ENCODE measurements at regions not wholly inside any gene's neighbourhood (a gene's known extent, or its start where the extent isn't known, plus 50 kb on each side); places are given as distances from the start of the nearest gene placed in this dataset.
"Not testable (repeated sequence)": the region's sequence is repeated elsewhere in the genome, so short reads cannot be mapped to it uniquely, and the experiment has no call there.

DNA sequence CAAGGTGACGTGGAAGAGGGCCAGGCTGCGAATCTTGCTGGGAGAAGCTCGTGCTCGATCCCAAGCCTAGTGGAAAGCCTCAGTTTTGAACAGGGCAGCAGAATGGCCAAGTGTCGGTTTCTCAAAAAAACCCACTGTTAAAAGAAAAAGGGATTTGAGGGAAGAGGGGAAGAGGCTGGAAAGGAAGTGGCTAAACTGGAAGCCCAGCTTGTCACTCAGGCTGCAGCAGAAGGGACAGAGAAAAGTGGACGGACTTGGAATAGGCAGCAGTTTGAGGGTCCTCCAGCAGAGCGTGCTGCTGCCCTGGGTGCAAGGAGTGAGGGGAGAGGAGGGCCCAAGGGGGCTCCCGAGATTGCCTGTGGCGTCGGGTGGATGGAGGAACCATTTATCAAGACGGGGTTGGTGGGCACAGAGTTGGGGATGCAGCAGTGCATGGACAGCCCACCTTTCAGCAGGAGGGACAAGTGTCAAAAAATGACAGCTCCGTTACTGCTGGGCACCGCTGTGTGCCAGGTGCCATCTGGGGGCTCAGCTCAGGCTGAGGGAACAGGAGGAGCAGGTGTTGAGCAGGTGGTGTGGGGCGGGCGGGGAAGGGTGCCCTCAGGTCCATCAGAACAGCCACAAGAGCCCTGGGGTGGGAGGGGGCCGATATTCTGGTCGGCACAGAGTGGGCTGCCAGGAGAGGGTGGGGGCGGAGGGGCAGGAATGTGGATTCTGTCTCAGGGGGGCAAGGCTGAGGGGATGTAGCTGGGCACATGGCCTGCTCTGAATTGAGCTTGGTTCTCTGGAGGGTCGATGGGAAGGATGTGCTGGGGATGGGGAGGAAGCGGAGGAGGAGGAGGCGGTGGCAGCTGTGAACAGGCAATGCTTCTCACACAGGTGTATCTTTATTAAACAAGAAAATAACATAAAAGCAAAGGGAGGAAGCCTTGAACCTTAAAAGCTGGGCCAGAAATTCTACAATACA lies 73.1 kb upstream of the METTL9 start:
- H3K4me1 ChIP-seq; H3K36me3 ChIP-seq; intact Hi-C loops (cut with DNase I); H3K9me3 ChIP-seq; H3K4me3 ChIP-seq; H3K27me3 ChIP-seq; DNase-seq; H3K27ac ChIP-seq: not testable (repeated sequence)
- 78 to 81% methylated on average over 21 of the region's 21 CpGs for WGBS, 2 donors

DNA sequence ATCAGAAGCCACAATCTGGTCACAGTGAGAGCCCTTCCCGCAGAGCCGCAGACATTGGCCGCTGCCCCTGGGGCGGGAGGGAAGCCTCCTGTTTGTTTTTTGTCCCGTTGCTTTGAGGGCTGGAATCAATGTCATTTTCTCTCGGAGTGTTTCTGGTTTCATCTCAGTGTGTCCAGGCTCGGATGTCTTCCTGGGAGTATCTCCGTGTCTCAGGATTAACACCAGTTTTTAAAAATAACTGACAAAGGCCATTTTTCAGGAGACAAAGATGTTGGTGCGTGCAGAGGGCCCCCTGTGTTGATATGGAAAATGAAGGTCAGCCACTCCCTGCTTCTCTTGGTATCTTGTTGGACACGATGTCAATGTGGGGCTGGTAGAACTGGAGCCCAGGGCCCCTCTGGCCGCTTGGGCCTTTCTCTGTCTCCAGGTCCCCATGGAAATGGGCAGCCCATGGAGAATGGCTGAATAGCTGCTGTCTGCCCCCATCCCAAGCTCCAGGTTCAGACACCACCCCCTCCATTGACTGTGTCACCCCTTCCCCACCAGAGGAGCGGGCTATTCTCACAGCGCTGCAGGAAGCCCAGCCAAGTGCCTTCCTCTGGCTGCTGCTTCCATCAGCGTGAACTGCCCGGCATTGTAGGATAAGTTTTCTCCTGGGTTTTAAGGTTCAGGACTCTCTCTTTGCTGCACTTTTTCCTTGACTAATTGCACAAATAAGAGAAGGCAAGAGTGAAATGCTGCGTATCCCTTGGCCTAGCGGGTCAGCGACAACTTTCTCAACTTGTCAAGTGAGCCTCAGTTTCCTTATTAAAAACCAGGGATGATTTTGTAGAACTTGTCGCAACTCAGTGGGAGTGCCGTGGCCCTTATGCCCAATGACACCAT lies 72.2 kb upstream of the METTL9 start:
- Histone ChIP-seq H3K4me1 (no peaks in the 10 kb centered on the region), H3K9me3 (no peaks in the 10 kb centered on the region), H3K27me3 (no peaks in the 10 kb centered on the region), H3K27ac (no peak overlapping the region), H3K36me3 (no peaks in the 10 kb centered on the region), H3K4me3 (no peak overlapping the region)
- no peak for DNase-seq
- TF ChIP-seq, protein P1, sequence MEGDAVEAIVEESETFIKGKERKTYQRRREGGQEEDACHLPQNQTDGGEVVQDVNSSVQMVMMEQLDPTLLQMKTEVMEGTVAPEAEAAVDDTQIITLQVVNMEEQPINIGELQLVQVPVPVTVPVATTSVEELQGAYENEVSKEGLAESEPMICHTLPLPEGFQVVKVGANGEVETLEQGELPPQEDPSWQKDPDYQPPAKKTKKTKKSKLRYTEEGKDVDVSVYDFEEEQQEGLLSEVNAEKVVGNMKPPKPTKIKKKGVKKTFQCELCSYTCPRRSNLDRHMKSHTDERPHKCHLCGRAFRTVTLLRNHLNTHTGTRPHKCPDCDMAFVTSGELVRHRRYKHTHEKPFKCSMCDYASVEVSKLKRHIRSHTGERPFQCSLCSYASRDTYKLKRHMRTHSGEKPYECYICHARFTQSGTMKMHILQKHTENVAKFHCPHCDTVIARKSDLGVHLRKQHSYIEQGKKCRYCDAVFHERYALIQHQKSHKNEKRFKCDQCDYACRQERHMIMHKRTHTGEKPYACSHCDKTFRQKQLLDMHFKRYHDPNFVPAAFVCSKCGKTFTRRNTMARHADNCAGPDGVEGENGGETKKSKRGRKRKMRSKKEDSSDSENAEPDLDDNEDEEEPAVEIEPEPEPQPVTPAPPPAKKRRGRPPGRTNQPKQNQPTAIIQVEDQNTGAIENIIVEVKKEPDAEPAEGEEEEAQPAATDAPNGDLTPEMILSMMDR (IDR thresholded peaks at IDR 0.05), result no peak
- TF ChIP-seq POLR2AphosphoS5 (IDR thresholded peaks at IDR 0.05) (no peak), EP300 (IDR thresholded peaks at IDR 0.05) (no peak), POLR2A (IDR thresholded peaks at IDR 0.05) (no peak)
- 84 to 86% methylated on average over 20 of the region's 20 CpGs for WGBS, 2 donors
- intact Hi-C loops (cut with DNase I), result no loop called here

DNA sequence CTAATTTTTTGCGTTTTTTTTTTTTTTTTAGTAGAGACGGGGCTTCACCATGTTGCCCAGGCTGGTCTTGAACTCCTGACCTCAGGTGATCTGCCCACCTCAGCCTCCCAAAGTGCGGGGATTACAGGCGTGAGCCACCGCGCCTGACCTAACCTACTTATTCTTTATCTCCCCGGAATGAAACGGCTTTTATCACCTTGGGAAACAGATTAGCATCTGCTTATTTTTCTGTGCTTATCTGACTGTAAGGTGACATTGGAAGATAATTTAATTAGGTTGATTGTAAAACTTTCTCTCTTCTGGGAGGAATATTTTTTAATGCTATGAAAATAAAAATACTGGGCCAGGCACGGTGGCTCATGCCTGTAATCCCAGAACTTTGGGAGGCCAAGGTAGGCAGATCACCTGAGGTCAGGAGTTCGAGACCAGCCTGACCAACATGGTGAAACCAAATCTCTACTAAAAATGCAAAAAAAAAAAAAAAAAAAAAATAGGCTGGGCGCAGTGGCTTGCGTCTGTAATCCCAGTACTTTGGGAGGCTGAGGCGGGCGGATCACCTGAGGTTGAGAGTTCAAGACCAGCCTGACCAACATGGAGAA lies 70.2 kb upstream of the METTL9 start:
- H3K9me3 ChIP-seq; H3K27me3 ChIP-seq; H3K4me1 ChIP-seq; H3K36me3 ChIP-seq; DNase-seq; H3K4me3 ChIP-seq; H3K27ac ChIP-seq; intact Hi-C loops (cut with DNase I): not testable (repeated sequence)
- WGBS, 2 donors, result 61 to 83% methylated on average over 14 of the region's 14 CpGs

DNA sequence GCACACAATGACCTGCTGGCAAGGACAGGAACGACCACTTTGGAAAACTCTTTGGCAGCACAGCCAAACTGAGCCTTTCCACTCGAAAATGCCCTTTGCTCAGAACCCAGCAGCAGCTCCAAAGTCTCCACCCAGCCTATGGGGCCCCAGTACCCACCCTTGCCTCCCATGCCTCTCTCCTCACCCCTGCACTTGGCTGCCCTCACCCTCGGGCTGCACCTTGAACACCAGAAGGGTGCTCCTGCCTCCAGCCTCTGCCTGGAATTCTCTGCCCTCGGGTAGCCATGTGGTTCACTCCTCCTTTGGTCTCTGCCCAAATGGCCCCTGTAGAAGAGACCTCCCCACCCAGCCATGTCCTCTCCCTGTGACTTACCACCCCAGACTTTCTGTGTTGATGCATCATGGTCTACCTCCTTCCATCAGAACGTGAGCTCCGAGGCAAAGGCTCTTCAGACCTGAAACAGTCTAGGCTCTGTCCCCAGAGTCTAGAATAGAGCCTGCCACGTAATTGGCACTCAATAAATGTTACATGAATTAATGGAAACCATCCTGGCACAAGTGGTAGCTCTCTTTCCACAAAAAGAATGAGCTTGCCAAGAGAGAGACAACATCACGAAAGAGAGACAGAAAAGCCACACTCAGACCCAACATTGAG lies 68.5 kb upstream of the METTL9 start:
- H3K4me1 ChIP-seq; H3K27me3 ChIP-seq; H3K36me3 ChIP-seq; H3K27ac ChIP-seq; intact Hi-C loops (cut with DNase I); DNase-seq; H3K4me3 ChIP-seq; H3K9me3 ChIP-seq: not testable (repeated sequence)
- WGBS, 2 donors, result 61 to 76% methylated on average over 7 of the region's 8 CpGs

DNA sequence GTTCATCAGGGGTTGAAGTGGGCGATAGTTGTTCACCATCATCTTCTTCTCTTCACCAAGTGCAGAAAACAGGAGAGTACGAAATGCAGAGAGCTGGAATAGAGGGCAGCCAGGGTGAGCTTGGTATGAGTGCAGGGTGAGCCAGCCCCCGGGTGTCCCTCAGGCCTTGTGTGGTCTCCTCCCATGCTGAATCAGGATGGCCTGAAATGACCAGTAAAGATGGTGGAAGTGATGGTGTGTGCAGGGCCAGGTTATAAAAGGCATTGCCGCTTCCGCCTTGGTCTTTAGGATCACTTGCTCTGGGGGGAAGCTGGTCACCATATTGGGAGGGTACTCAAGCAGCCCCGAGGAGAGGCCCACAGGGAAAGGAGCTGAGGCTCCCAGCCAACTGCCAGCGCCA lies 66.4 kb upstream of the METTL9 start:
- H3K9me3 ChIP-seq; DNase-seq; H3K4me1 ChIP-seq; intact Hi-C loops (cut with DNase I); H3K27ac ChIP-seq; H3K4me3 ChIP-seq; H3K36me3 ChIP-seq; H3K27me3 ChIP-seq: not testable (repeated sequence)
- WGBS, 2 donors, result 90 to 95% methylated on average over 7 of the region's 7 CpGs

DNA sequence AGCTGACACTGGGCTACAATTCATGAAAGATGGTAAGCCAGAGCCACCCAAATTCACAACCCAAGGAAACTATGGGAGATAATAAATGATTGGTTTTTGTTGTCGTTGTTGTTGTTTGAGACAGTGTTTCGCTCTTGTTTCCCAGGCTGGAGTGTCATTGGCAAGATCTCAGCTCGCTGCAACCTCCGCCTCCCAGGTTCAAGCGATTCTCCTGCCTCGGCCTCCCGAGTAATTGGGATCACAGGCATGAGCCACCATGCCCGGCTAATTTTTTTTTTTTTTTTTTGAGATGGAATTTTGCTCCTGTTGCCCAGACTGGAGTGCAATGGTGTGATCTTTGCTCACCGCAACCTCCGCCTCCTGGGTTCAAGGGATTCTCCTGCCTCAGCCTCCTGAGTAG lies 65.9 kb upstream of the METTL9 start:
- H3K27me3 ChIP-seq; DNase-seq; H3K4me3 ChIP-seq; H3K27ac ChIP-seq; H3K36me3 ChIP-seq; intact Hi-C loops (cut with DNase I); H3K4me1 ChIP-seq; H3K9me3 ChIP-seq: not testable (repeated sequence)
- WGBS, 2 donors, result 97 to 99% methylated on average over 10 of the region's 10 CpGs

DNA sequence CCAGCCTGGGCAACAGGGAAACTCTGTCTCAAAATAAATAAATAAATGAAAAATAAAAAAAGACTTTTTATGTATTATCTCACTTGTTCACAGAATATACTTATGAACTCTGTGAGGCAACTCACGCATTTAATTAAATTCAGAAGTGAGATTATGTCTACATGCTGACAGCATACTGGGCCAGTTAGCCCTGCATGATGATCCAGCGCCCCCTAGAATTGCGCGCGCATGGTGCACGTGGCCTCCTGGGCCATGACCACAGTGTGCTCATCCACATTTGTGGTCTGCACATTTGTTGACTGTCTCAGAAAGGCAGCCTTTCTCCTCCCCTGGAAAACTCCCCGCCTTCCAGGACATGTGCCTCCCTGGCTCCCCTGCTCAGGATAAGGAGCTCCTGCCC lies 64.8 kb upstream of the METTL9 start:
- H3K4me3 ChIP-seq; H3K36me3 ChIP-seq; intact Hi-C loops (cut with DNase I); H3K9me3 ChIP-seq; H3K27ac ChIP-seq; H3K27me3 ChIP-seq; DNase-seq: not testable (repeated sequence)
- WGBS, 2 donors, result 94% methylated on average over 7 of the region's 7 CpGs
- peaks cover 0 to 11% (median 1%) of the 10 kb centered on the region in 4 donors for H3K4me1 ChIP-seq

DNA sequence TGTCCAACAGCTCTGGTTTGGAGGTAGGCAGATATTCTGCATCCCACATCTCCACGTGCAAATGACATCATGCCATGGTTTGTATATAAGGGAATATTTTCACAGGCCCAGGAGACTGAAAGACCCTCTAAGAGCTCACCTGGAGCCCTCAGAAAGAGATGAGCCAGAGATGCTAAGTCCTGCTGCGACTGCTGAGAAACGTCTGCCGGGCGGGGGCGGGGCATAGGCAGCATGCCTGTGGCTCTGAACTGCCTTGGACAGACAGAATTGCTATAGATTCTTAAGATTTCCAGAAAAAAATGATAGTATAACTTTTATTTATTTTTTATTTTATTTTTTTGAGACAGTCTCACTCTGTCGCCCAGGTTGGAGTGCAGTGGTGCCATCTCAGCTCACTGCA lies 64.2 kb upstream of the METTL9 start:
- H3K9me3 ChIP-seq; intact Hi-C loops (cut with DNase I); DNase-seq; H3K27ac ChIP-seq; H3K36me3 ChIP-seq; H3K27me3 ChIP-seq; H3K4me3 ChIP-seq: not testable (repeated sequence)
- 89 to 92% methylated on average over 5 of the region's 7 CpGs for WGBS, 2 donors
- H3K4me1 ChIP-seq, result peaks cover 0 to 11% (median 1%) of the 10 kb centered on the region in 4 donors

DNA sequence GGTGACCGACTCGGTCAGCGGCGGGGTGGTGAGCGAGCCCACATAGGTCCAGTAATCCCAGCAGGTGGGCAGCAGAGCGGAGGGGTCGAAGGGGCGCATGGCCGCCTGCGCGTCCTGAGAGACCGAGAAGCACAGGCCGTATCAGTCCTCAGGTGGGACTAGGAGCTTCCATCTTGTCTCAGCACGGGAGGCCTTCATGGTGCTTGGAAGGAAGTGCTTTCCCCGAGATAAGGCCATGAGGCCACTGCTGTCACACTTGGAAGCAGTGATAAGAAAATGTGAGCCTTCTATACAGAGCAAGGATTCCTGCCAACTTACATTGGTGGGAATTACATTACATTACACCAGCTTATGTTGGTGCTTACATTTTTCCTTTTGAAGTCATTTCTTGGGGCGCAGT lies 62.6 kb upstream of the METTL9 start:
- H3K9me3 ChIP-seq; H3K27ac ChIP-seq; DNase-seq; H3K4me3 ChIP-seq; intact Hi-C loops (cut with DNase I); H3K36me3 ChIP-seq; H3K27me3 ChIP-seq: not testable (repeated sequence)
- WGBS, 2 donors, result 90 to 93% methylated on average over 11 to 13 of the region's 16 CpGs
- peaks cover 0 to 11% (median 1%) of the 10 kb centered on the region in 4 donors for H3K4me1 ChIP-seq

DNA sequence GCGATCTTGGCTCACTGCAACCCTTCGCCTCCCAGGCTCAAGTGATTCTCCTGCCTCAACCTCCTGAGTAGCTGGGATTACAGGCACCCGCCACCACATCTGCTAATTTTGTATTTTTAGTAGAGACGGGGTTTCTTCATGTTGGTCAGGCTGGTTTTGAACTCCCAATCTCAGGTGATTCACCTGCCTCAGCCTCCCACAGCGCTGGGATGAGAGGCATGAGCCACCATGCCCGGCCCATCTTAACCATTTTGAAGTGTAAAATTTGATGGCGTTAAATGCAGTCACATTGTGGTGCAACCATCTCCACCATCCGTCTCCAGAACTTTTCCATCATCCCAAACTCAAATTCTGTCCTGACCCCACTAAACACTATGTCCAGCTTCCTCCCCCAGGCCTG lies 61.8 kb upstream of the METTL9 start:
- H3K27ac ChIP-seq; H3K36me3 ChIP-seq; intact Hi-C loops (cut with DNase I); H3K9me3 ChIP-seq; H3K27me3 ChIP-seq; H3K4me3 ChIP-seq; DNase-seq: not testable (repeated sequence)
- H3K4me1 ChIP-seq, result peaks cover 0 to 11% (median 1%) of the 10 kb centered on the region in 4 donors
- 95 to 97% methylated on average over 7 to 8 of the region's 8 CpGs for WGBS, 2 donors
